ENCODE measurements at regions not wholly inside any gene's neighbourhood (a gene's known extent, or its start where the extent isn't known, plus 50 kb on each side); places are given as distances from the start of the nearest gene placed in this dataset.
"Not testable (repeated sequence)": the region's sequence is repeated elsewhere in the genome, so short reads cannot be mapped to it uniquely, and the experiment has no call there.

GRCh38 chr11:11722246-11722645 is 100.4 kb upstream of the GALNT18 start:
- DNase-seq (ENCODE audit: low read depth in 2 of 3, low spot score in 2 of 3), result no peak

DNA sequence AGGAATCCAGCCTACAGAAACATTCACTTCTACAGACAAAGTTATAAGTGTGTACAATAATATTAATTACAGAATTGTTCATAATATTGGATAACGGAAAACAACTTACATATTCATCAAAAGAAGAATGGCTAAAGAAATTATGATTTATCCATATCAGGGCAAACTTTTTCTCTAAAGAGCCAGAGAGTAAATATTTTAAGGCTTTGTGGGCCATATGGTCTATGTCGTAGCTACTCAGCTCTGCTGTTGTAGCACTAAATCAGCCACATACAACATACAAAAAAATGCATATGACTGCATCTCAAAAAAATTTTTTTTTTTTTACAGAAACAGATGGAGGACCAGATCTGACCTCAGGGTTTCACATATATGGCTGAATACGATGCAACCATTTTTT is 96.7 kb upstream of the GALNT18 start:
- DNase-seq (ENCODE audit: low read depth in 2 of 3, low spot score in 2 of 3), result no peak

DNA sequence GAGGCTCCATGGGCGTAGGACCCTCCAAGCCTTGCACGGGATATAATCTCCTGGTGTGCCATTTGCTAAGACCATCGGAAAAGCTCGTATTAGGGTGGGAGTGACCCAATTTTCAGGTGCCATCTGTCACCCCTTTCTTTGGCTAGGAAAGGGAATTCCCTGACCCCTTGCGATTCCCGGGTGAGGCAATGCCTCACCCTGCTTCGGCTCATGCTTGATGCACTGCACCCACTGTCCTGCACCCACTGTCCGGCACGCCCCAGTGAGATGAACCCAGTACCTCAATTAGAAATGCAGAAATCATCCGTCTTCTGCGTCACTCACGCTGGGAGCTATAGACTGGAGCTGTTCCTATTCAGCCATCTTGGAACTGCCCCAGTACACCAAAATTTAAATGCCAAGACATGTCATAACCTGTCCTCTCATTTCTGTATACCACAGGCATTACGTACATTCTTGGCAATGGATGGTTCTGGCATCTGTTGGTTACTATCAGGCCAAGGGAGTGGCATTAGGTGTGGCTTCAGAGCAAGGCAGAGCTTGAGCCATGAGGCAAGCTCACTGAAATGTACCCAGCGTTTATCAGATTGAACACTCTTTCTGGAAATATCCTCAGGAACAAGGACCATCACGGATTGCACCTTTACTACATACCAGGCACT is 95.4 kb upstream of the GALNT18 start:
- no peak for DNase-seq (ENCODE audit: low read depth in 2 of 3, low spot score in 2 of 3)

DNA sequence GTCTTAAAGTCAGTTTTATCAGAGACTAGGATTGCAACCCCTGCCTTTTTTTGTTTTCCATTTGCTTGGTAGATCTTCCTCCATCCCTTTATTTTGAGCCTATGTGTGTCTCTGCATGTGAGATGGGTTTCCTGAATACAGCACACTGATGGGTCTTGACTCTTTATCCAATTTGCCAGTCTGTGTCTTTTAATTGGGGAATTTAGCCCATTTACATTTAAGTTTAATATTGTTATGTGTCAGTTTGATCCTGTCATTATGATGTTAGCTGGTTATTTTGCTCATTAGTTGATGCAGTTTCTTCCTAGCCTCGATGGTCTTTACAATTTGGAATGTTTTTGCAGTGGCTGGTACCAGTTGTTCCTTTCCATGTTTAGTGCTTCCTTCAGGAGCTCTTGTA is 93.3 kb upstream of the GALNT18 start:
- not testable (repeated sequence) for DNase-seq (ENCODE audit: low read depth in 2 of 3, low spot score in 2 of 3)

DNA sequence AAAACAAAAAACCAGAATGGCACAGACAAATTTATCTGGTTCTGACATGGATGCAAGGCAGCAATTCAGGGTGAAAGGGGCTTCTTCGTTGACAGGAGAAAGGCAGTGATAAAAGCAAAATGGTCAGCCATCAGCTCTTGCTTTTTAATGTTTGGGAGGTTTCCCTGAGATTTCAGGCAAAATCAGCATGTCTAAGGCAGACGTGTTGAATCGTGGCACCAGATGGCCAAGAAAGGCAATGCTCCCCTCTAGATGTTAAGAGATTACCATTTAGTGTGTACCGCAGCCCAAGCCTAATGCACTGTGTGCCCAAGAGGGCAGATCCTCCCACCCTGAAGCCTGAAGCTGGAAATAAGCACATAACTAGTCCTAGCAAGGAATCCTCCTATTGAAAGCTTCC is 88.8 kb upstream of the GALNT18 start:
- no peak for DNase-seq (ENCODE audit: low read depth in 2 of 3, low spot score in 2 of 3)

- no peak for DNase-seq (ENCODE audit: low read depth in 2 of 3, low spot score in 2 of 3)
Observed at GRCh38 chr11:11709447-11710239, 87.8 kb upstream of the GALNT18 start.

GRCh38 chr11:11708256-11708655 is 86.5 kb upstream of the GALNT18 start:
- DNase-seq (ENCODE audit: low read depth in 2 of 3, low spot score in 2 of 3), result no peak

- DNase-seq (ENCODE audit: low read depth in 2 of 3, low spot score in 2 of 3), result no peak
Observed at GRCh38 chr11:11706028-11706427, 84.2 kb upstream of the GALNT18 start.

DNA sequence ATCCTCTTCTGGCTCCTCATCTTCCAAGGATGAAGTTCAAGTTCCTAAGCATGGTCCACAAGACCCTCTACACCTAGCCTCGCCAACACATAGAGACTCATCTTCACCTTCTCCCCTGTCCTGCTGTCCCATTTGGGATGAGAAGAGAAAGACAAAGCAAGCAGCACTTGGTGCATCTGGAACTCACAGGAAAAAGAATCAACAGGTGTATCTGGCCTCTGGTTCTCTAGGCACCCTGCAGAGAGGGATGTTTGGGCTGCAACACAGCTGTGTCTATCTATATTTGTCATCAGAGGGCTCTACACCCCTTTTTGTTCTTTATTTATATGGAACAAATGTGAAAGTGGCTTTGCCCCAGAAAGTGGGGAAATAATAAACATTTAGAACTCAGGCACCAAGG is 82.1 kb upstream of the GALNT18 start:
- no peak for DNase-seq (ENCODE audit: low read depth in 2 of 3, low spot score in 2 of 3)

GRCh38 chr11:11701070-11701469 is 79.3 kb upstream of the GALNT18 start:
- no peak for DNase-seq (ENCODE audit: low read depth in 2 of 3, low spot score in 2 of 3)

DNA sequence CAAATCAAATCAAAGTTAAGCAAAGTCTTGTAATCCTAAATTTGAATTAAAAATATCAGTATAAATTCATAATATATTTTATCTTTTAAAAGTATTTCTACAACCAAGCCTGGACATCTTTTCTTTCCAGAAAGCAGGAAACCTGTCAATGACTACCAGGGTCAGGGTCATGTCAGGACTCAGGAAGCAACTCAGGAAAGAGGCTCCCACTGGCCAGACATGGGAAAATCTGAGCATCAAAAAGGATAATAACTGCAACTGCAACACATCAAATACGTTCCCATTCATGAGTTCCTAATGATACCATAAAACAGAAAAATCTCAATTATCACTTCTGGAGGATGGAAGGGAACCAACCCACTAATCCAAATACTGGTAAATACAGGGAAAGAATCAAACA is 76.0 kb upstream of the GALNT18 start:
- no peak for DNase-seq (ENCODE audit: low read depth in 2 of 3, low spot score in 2 of 3)

GRCh38 chr11:11691296-11692151 is 69.7 kb upstream of the GALNT18 start:
- DNase-seq (ENCODE audit: low read depth in 2 of 3, low spot score in 2 of 3), result no peak

- no peak for DNase-seq (ENCODE audit: low read depth in 2 of 3, low spot score in 2 of 3)
Observed at GRCh38 chr11:11681536-11681935, 59.7 kb upstream of the GALNT18 start.

- DNase-seq (ENCODE audit: low read depth in 2 of 3, low spot score in 2 of 3), result no peak
Observed at GRCh38 chr11:11677672-11678356, 56.0 kb upstream of the GALNT18 start.

GRCh38 chr11:11675671-11676181 is 53.9 kb upstream of the GALNT18 start:
- DNase-seq (ENCODE audit: low read depth in 2 of 3, low spot score in 2 of 3), result no peak

DNA sequence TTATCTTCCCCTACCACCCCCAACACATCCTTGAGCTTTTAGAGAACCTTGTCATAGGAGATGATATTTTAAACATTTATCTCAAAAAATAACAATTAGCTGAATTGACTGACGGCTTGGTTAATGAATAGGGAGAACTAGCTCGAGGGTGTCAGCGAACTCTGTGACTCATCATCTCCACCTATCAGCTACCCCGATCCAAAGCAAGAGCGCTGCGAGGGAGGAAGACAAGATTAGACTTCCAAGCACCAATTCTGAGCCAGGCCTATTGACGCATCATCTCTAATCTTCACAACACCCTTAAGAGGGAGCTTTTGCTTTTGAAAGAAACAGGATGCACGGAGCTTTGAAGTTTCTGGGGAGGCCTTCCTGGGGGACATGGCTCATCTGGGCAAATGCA is 51.0 kb upstream of the GALNT18 start:
- DNase-seq (ENCODE audit: low read depth in 2 of 3, low spot score in 2 of 3), result no peak

GRCh38 chr11:11672101-11672500 is 50.3 kb upstream of the GALNT18 start:
- no peak for DNase-seq (ENCODE audit: low read depth in 2 of 3, low spot score in 2 of 3)

Measured in hematopoietic multipotent progenitor cell (in vitro differentiated cells).